ENCODE measurements at regions not wholly inside any gene's neighbourhood (a gene's known extent, or its start where the extent isn't known, plus 50 kb on each side); places are given as distances from the start of the nearest gene placed in this dataset.
"Not testable (repeated sequence)": the region's sequence is repeated elsewhere in the genome, so short reads cannot be mapped to it uniquely, and the experiment has no call there.

- Histone ChIP-seq H3K9me3 (replicated peaks in 1 of 11) (peaks cover 10 to 13% (median 12%) of the 10 kb centered on the region in 11 experiments), H4K20me1 (no peaks in the 10 kb centered on the region), H3K27ac (no peak overlapping the region), H3K9ac (no peak overlapping the region), H3K4me3 (no peak overlapping the region), H3K36me3 (no peaks in the 10 kb centered on the region), H3K4me1 (no peaks in the 10 kb centered on the region), H3K27me3 (no peaks in the 10 kb centered on the region), H3K4me2 (no peak overlapping the region)
- no peak for TF ChIP-seq Cebpa-rat (IDR thresholded peaks at IDR 0.05)
Measured at GRCh38 chr3:68614087-68614486, 318.3 kb downstream of the TAFA4 start.

GRCh38 chr3:68571321-68571720, 361.0 kb downstream of the TAFA4 start:
- no peaks in the 10 kb centered on the region for H4K20me1 ChIP-seq
- H3K4me2 ChIP-seq: no peak overlapping the region
- no peaks in the 10 kb centered on the region for H3K4me1 ChIP-seq
- no peaks in the 10 kb centered on the region for H3K9me3 ChIP-seq (replicated peaks in 1 of 11)
- no peak for TF ChIP-seq Cebpa-rat (IDR thresholded peaks at IDR 0.05)
- no peaks in the 10 kb centered on the region for H3K36me3 ChIP-seq
- no peaks in the 10 kb centered on the region for H3K27me3 ChIP-seq
- H3K4me3 ChIP-seq: no peak overlapping the region
- H3K9ac ChIP-seq: no peak overlapping the region
- no peak overlapping the region for H3K27ac ChIP-seq

GRCh38 chr3:68560728-68561127, 371.6 kb downstream of the TAFA4 start:
- Histone ChIP-seq H3K36me3 (no peaks in the 10 kb centered on the region), H4K20me1 (no peaks in the 10 kb centered on the region), H3K9me3 (replicated peaks in 1 of 11) (no peaks in the 10 kb centered on the region), H3K4me2 (no peak overlapping the region), H3K4me1 (no peaks in the 10 kb centered on the region), H3K27me3 (no peaks in the 10 kb centered on the region), H3K27ac (no peak overlapping the region), H3K4me3 (no peak overlapping the region), H3K9ac (no peak overlapping the region)
- TF ChIP-seq Cebpa-rat (IDR thresholded peaks at IDR 0.05): no peak

GRCh38 chr3:68535782-68536181, 396.6 kb downstream of the TAFA4 start:
- H3K9ac ChIP-seq: no peak overlapping the region
- no peak overlapping the region for H3K27ac ChIP-seq
- TF ChIP-seq Cebpa-rat (IDR thresholded peaks at IDR 0.05): no peak
- H4K20me1 ChIP-seq: no peaks in the 10 kb centered on the region
- no peaks in the 10 kb centered on the region for H3K4me1 ChIP-seq
- no peak overlapping the region for H3K4me2 ChIP-seq
- no peak overlapping the region for H3K4me3 ChIP-seq
- H3K36me3 ChIP-seq: no peaks in the 10 kb centered on the region
- H3K9me3 ChIP-seq (replicated peaks in 1 of 11): no peaks in the 10 kb centered on the region
- no peaks in the 10 kb centered on the region for H3K27me3 ChIP-seq

GRCh38 chr3:68523330-68523729, 409.0 kb downstream of the TAFA4 start:
- Histone ChIP-seq H4K20me1 (no peaks in the 10 kb centered on the region), H3K4me3 (no peak overlapping the region), H3K4me2 (no peak overlapping the region), H3K27me3 (no peaks in the 10 kb centered on the region), H3K36me3 (no peaks in the 10 kb centered on the region), H3K9me3 (replicated peaks in 1 of 11) (no peaks in the 10 kb centered on the region), H3K4me1 (no peaks in the 10 kb centered on the region), H3K9ac (no peak overlapping the region), H3K27ac (no peak overlapping the region)
- TF ChIP-seq Cebpa-rat (IDR thresholded peaks at IDR 0.05): no peak

- no peaks in the 10 kb centered on the region for H3K27me3 ChIP-seq
- H4K20me1 ChIP-seq: no peaks in the 10 kb centered on the region
- no peak overlapping the region for H3K9ac ChIP-seq
- H3K36me3 ChIP-seq: no peaks in the 10 kb centered on the region
- no peak overlapping the region for H3K4me3 ChIP-seq
- no peak overlapping the region for H3K27ac ChIP-seq
- no peak overlapping the region for H3K4me2 ChIP-seq
- H3K9me3 ChIP-seq (replicated peaks in 1 of 11): no peaks in the 10 kb centered on the region
- no peaks in the 10 kb centered on the region for H3K4me1 ChIP-seq
- no peak for TF ChIP-seq Cebpa-rat (IDR thresholded peaks at IDR 0.05)
Measured at GRCh38 chr3:68515237-68515636, 417.1 kb downstream of the TAFA4 start.

- Histone ChIP-seq H3K4me2 (no peak overlapping the region), H3K36me3 (no peaks in the 10 kb centered on the region), H4K20me1 (no peaks in the 10 kb centered on the region), H3K27ac (no peak overlapping the region), H3K4me3 (no peak overlapping the region), H3K27me3 (no peaks in the 10 kb centered on the region), H3K9ac (no peak overlapping the region), H3K4me1 (no peaks in the 10 kb centered on the region), H3K9me3 (replicated peaks in 1 of 11) (no peaks in the 10 kb centered on the region)
- TF ChIP-seq Cebpa-rat (IDR thresholded peaks at IDR 0.05): no peak
Measured at GRCh38 chr3:68504201-68504600, 428.1 kb downstream of the TAFA4 start.

- not testable (repeated sequence) for H3K36me3 ChIP-seq; H3K9ac ChIP-seq; H3K27me3 ChIP-seq; H3K4me3 ChIP-seq; H3K27ac ChIP-seq; H3K4me2 ChIP-seq; H4K20me1 ChIP-seq; H3K4me1 ChIP-seq; H3K9me3 ChIP-seq (replicated peaks in 1 of 11)
Measured at GRCh38 chr3:68485845-68486244, 446.5 kb downstream of the TAFA4 start.

- Histone ChIP-seq H3K4me3 (no peak overlapping the region), H3K9me3 (replicated peaks in 1 of 11) (no peaks in the 10 kb centered on the region), H3K9ac (no peak overlapping the region), H3K27ac (no peak overlapping the region), H3K27me3 (no peaks in the 10 kb centered on the region), H4K20me1 (no peaks in the 10 kb centered on the region), H3K36me3 (no peaks in the 10 kb centered on the region), H3K4me1 (no peaks in the 10 kb centered on the region), H3K4me2 (no peak overlapping the region)
- TF ChIP-seq Cebpa-rat (IDR thresholded peaks at IDR 0.05): no peak
Measured at GRCh38 chr3:68485051-68485450, 447.3 kb downstream of the TAFA4 start.

- Histone ChIP-seq H3K9ac (no peak overlapping the region), H3K27ac (no peak overlapping the region), H3K27me3 (no peaks in the 10 kb centered on the region), H4K20me1 (no peaks in the 10 kb centered on the region), H3K36me3 (no peaks in the 10 kb centered on the region), H3K9me3 (replicated peaks in 1 of 11) (no peaks in the 10 kb centered on the region), H3K4me3 (no peak overlapping the region), H3K4me2 (no peak overlapping the region), H3K4me1 (no peaks in the 10 kb centered on the region)
- TF ChIP-seq Cebpa-rat (IDR thresholded peaks at IDR 0.05): no peak
Measured at GRCh38 chr3:68483601-68484000, 448.7 kb downstream of the TAFA4 start.

- Histone ChIP-seq H3K4me1 (no peaks in the 10 kb centered on the region), H3K36me3 (no peaks in the 10 kb centered on the region), H3K27ac (no peak overlapping the region), H3K27me3 (no peaks in the 10 kb centered on the region), H3K4me3 (no peak overlapping the region), H4K20me1 (no peaks in the 10 kb centered on the region), H3K9ac (no peak overlapping the region), H3K4me2 (no peak overlapping the region), H3K9me3 (replicated peaks in 1 of 11) (no peaks in the 10 kb centered on the region)
- no peak for TF ChIP-seq Cebpa-rat (IDR thresholded peaks at IDR 0.05)
Measured at GRCh38 chr3:68483041-68483440, 449.3 kb downstream of the TAFA4 start.
